ENCODE measurements at regions not wholly inside any gene's neighbourhood (a gene's known extent, or its start where the extent isn't known, plus 50 kb on each side); places are given as distances from the start of the nearest gene placed in this dataset.

DNA sequence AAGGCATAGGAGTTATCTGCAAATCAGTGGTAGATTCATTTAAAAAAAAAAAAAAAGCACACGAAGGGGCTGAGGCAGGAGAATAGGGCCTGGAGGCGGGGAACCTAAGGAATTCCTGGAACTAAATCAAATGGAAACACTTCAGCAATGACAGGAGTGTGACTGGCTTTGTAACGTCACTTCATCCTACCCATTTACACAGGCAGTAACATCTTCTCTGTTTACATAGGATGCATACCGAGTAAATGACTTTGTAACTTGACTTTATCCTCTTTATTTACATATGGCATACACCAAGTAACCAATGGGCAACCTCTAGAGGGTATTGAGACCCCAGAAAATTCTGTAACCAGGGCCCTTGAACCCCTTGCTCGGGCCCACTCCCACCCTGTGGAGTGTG is 56.4 kb upstream of the IYD start:
- CTCF ChIA-PET, result no interaction called here
- H3K27me3 Mint-ChIP-seq, result peaks cover 11% of the 10 kb centered on the region
- intact Hi-C loops (cut with micrococcal nuclease), result no loop called here

DNA sequence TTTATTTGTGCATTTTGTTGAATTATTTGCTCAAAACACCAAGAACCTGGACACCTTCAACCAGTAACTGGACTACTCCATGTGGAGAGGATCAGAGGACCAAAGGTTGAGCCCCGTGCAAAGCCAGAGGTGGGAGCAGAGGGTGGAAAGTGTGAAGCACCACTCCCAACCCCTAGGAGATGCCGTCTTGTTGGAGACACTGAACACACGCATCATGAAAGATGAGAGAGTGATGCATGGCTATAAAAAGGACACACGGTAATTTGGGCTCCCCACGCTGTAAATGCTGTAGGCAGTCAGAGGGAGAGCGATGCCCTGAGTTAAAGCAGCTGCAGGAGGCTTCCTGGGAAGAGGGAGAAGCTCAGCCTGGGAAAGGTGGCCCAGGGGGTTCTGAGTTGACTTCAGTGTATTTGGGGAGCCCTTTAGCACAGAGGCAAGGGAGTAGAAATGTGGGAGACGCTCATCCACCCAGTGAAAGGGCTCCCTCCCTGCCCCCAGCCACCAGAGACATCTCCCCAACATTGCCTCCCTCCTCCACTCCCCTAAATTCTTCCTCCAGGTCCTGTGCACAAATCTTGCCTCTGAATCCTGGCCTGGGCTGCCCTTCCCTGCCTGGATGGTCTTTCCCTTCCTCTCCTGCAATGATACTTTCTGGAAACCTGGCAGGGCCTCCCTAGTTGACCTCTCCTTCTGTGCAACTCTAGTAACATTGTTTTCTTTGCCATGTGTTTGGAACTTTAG is 55.8 kb upstream of the IYD start:
- ChIA-PET CTCF (no interaction called here), POLR2A (no interaction called here)
- Mint-ChIP-seq H3K4me1 (no peaks in the 10 kb centered on the region), H3K9me3 (no peaks in the 10 kb centered on the region), H3K27me3 (peaks cover 7% of the 10 kb centered on the region), H3K36me3 (ENCODE audit: low read depth) (no peaks in the 10 kb centered on the region), H3K4me3 (no peak overlapping the region), H3K27ac (no peak overlapping the region)
- intact Hi-C loops (cut with micrococcal nuclease), result no loop called here
- TF ChIP-seq, protein P1, sequence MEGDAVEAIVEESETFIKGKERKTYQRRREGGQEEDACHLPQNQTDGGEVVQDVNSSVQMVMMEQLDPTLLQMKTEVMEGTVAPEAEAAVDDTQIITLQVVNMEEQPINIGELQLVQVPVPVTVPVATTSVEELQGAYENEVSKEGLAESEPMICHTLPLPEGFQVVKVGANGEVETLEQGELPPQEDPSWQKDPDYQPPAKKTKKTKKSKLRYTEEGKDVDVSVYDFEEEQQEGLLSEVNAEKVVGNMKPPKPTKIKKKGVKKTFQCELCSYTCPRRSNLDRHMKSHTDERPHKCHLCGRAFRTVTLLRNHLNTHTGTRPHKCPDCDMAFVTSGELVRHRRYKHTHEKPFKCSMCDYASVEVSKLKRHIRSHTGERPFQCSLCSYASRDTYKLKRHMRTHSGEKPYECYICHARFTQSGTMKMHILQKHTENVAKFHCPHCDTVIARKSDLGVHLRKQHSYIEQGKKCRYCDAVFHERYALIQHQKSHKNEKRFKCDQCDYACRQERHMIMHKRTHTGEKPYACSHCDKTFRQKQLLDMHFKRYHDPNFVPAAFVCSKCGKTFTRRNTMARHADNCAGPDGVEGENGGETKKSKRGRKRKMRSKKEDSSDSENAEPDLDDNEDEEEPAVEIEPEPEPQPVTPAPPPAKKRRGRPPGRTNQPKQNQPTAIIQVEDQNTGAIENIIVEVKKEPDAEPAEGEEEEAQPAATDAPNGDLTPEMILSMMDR (IDR thresholded peaks at IDR 0.05), result no peak
- ATAC-seq (ENCODE audit: low read depth) (no peak), DNase-seq (no peak)

More for the DNA sequence above, 56.4 kb upstream of the IYD start:
- H3K9me3 Mint-ChIP-seq, result no peaks in the 10 kb centered on the region
- no peak overlapping the region for H3K4me3 Mint-ChIP-seq
- no peak overlapping the region for H3K27ac Mint-ChIP-seq
- no peak for DNase-seq
- no peaks in the 10 kb centered on the region for H3K36me3 Mint-ChIP-seq (ENCODE audit: low read depth)
- no peak for ATAC-seq (ENCODE audit: low read depth)
- TF ChIP-seq, protein P1 (IDR thresholded peaks at IDR 0.05), result no peak
- no peaks in the 10 kb centered on the region for H3K4me1 Mint-ChIP-seq
- POLR2A ChIA-PET, result no interaction called here

DNA sequence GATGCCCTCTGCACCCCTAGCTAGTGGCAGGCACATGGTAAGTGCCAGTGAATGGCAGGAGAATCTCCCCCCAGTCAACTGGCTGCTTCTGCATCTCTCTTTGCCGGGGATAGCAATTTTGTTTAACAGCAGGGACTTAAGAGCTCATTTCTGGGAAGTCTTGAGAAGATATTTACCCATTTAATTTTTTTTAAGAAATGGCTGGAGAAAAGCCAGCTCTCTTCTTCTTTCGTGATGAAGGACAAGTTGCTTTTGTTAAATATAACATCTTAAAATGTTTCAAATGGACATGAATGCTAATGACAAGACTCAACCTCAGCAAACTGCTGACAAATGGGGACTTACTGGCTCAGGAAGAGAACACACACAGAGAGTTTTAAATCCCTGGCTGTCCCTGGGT is 55.0 kb upstream of the IYD start:
- Mint-ChIP-seq H3K9me3 (no peaks in the 10 kb centered on the region), H3K4me1 (no peaks in the 10 kb centered on the region), H3K27me3 (peaks cover 6% of the 10 kb centered on the region), H3K27ac (no peak overlapping the region), H3K36me3 (ENCODE audit: low read depth) (no peaks in the 10 kb centered on the region), H3K4me3 (no peak overlapping the region)
- ATAC-seq (ENCODE audit: low read depth), result no peak
- ChIA-PET CTCF (no interaction called here), POLR2A (no interaction called here)
- intact Hi-C loops (cut with micrococcal nuclease), result no loop called here
- TF ChIP-seq, protein P1 (IDR thresholded peaks at IDR 0.05), result no peak
- no peak for DNase-seq

DNA sequence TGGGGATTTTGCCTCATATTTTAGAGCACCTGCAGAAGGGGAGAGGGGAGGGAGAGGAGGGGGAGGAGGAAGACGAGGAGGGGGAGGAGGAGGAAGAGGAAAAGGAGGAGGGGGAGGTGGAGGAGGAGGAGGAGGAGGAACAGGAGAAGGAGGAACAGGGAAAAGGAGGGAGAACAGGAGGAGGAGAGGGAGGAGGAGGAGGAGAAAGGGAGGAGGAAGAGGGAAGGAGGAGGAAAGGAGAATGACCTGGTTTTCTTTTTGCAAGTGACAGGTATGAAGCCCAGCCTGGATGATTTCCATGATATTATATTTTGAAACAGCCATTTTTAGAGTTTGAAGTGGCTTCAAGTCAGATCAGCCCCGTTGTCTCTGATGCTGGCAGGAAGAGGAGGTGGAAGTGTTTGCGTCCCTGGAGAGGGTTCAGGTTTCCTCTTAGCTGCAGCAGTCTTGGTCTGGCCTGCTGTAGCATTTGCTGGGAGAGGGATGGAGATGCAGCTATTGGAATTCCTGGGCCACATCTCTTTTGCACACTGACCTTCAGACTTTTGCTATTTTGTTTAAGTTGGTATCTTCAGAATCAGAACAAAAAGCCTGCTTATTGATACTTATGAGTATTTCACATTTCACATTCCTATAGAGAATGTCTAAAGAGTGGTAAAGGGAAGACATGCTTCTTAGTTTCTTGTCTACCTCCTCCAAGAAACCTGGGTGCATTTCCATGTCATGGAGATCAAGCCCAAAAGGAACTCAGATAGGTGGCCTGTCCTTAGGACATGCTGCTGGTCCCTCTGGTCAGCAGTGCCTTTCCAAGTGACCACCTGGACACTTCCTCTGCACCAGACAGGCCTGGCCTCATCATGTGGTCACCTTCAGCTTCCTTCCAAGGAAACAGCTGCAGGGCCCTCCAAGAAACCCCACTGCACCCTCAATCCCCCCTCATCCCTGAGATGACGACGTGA is 54.3 kb upstream of the IYD start:
- no peak overlapping the region for H3K27ac Mint-ChIP-seq
- no peaks in the 10 kb centered on the region for H3K36me3 Mint-ChIP-seq (ENCODE audit: low read depth)
- POLR2A ChIA-PET, result no interaction called here
- DNase-seq (no peak), ATAC-seq (ENCODE audit: low read depth) (no peak)
- H3K9me3 Mint-ChIP-seq, result no peaks in the 10 kb centered on the region
- TF ChIP-seq, protein P1 (IDR thresholded peaks at IDR 0.05), result no peak
- CTCF ChIA-PET, result no interaction called here
- H3K4me3 Mint-ChIP-seq, result no peak overlapping the region
- H3K27me3 Mint-ChIP-seq, result peaks cover 6% of the 10 kb centered on the region
- no peaks in the 10 kb centered on the region for H3K4me1 Mint-ChIP-seq
- intact Hi-C loops (cut with micrococcal nuclease), result no loop called here

DNA sequence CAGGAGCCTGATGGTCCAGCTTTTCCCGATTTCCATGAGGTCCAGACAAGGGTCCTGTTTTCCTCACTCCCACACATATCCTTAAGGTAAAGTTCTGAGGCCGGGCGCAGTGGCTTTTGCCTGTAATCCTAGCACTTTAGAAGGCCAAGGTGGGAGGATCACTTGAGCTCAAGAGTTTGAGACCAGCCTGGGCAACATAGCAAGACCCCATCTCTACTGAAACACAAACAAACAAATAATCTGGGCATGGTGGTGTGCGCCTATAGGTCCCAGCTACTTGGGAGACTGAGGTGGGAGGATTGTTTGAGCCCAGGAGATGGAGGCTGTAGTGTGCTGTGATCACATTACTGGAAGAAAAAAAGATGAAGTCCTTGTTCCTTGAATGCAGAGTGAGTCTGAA is 53.2 kb upstream of the IYD start:
- ChIA-PET POLR2A (no interaction called here), CTCF (no interaction called here)
- TF ChIP-seq, protein P1 (IDR thresholded peaks at IDR 0.05), result no peak
- Mint-ChIP-seq H3K36me3 (ENCODE audit: low read depth) (no peaks in the 10 kb centered on the region), H3K27me3 (peaks cover 7% of the 10 kb centered on the region), H3K4me3 (no peak overlapping the region), H3K4me1 (no peaks in the 10 kb centered on the region), H3K9me3 (no peaks in the 10 kb centered on the region), H3K27ac (no peak overlapping the region)
- no peak for DNase-seq
- no peak for ATAC-seq (ENCODE audit: low read depth)
- intact Hi-C loops (cut with micrococcal nuclease), result no loop called here

Measured in activated B cell treated with CpG ODN at 0.5 μM for 24 hours (primary cell).